ENCODE measurements at regions not wholly inside any gene's neighbourhood (a gene's known extent, or its start where the extent isn't known, plus 50 kb on each side); places are given as distances from the start of the nearest gene placed in this dataset.
"Not testable (repeated sequence)": the region's sequence is repeated elsewhere in the genome, so short reads cannot be mapped to it uniquely, and the experiment has no call there.

GRCh38 chr14:23694949-23695663 is 58.9 kb downstream of the DHRS2 start:
- DNase-seq: peak; percentile 87

DNA sequence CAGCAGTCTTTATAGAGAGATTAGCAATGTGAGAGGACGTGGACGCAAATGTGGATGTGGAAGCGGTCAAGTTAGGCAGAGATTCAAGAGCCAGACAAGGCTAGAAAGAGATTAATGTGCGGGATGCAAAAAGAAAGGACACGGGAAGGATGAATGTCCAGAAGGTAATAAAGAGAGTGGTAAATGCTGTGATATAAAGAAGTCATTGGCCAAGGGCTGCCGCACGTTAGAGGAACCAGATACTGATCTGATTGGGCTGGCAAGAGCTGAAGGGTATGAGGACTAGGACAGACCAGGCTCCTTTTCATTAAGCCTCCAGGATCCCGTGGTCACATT is 59.5 kb downstream of the DHRS2 start:
- no peak for DNase-seq

- no peak for DNase-seq
Observed at GRCh38 chr14:23696701-23697239, 60.6 kb downstream of the DHRS2 start.

GRCh38 chr14:23697680-23698079 is 61.5 kb downstream of the DHRS2 start:
- DNase-seq: no peak

DNA sequence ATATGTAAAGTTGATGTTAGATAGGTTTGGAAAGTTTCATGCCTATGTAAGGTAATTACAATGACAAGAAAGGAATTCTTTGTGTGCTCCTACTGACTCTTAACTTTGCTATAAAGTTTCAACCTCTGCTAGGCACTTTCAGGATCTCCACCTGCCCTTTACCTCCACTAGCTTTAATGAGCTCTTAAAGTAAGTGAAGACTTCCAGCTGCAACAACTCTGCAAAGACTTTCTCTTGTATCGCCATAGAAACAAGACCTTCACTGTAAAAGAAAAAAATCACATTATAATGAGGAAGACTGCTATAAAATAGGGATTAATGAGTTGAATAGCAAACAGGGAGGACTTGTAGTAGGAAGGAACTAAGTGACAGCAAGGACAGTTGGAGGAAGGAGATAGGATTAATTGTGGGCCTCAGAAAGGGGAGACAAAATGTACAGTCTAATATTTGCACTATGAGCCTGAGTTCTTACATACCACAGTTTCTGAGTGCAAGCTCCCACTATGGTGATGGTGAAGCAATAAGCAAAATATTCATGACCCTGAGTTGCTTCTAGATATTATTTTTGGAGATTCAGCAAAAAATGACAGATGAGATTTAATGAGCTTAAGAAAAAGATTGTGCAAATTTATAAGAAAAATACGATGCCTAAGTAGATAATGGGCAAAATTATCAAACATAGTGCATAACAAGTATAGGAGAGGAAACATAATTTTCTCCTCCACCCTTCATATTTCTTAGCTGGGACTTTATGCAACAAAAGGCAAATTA is 66.7 kb downstream of the DHRS2 start:
- DNase-seq: no peak

DNA sequence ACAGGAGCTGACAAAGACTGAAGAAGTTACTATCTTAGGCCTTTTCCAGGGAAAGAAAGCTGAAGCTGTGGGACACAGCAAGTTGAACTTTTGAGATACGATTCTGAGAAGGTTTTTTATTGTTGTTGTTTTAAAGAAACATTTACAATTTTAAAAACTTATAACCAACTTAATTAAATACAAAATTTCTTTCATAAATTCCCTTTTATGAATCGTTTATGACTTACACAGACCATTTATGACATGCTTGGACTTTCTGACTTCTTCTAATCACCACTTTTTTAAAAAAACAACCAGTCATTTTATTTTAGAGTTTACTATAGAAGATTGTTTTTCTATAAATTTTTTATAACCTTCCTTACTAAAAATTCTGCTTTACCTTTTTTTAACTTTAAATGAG is 68.7 kb downstream of the DHRS2 start:
- DNase-seq: peak; percentile 26

DNA sequence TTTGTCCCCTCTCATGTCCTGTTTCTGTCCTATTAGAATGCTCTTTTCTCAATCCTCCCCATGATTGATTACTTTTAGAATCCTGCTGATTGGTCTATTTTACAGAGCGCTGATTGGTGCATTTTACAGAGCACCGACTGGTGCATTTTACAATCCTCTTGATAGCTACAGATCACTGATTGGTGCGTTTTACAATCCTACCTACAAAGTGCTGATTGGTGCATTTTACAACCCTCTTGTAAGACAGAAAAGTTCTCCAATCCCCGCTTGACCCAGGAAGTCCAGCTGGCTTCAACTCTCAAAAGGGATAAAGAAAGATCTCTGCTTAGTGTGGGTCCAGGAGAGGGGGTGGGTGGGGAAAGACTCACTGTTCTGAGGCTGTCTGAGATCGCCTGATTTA is 71.3 kb downstream of the DHRS2 start:
- DNase-seq: no peak

DNA sequence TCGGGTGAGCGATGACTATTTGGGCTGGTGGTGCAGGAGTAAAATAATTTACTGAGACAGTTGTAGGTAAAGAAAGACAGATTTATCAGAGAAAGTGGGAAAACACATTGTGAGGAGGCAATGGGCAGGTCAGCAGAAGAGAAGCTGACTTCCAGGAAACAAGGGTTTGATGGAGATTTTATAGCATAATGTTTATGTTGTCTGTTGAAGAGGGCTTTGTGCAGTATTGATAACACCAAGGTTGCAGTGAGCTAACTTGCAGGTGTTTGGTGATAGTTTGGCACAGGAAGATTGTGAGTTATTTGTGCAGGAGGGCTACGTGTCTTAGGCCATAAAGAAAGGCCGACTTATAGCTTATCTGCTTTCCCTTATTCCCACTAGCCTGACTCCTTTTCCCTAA is 72.2 kb downstream of the DHRS2 start:
- DNase-seq: no peak

GRCh38 chr14:23709923-23710322 is 73.8 kb downstream of the DHRS2 start:
- no peak for DNase-seq

DNA sequence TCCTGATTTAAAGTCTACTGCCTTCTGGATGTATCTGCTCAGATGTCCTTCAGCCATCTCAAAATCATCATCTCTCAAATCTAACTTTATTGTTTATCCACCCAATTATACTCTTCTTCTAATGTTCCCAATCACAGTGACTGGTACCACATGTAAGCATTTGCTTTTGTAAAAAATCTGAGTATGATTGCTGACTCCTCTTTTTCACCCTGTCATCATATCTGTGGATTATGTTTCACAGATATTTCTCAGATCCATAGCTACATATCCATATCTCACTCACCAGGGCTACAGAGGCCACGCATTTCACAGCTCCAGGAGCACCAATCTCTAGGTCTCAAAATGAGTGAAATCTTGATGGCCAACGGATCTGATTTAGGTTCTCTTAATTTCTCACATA is 76.1 kb downstream of the DHRS2 start:
- no peak for DNase-seq

DNA sequence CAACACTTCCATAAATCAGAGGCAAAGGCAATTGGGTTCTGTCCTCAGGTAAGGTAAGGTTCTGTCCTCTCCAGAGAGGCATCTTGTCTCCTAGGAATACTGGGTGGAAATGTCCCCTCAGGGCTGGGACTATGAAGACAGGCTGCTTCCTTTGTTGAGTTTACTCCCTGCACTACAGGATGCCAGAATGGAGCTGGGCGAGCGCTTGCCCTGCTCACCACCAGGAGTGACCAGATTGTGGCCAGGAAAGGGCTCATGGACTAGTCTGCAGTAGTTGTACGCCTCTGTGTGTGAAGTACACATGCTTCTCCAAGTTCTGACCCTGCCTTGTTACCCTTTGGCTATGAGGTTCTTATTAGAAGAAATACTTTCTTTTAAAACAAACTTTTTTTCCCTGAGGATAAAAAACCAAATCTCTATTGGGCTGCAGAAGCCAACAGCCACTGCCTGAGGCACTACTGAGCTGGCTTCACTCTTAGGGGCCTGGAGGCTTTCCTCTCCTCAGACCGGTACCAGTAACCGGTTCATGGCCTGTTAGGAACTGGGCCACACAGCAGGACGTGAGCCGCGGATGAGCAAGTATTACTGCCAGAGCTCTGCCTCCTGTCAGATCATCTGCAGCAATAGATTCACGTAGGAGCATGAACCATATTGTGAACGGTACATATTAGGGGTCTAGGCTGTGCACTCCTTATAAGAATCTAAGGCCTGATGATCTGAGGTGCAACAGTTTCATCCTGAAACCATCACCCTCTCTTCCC is 83.2 kb downstream of the DHRS2 start:
- no peak for DNase-seq

- DNase-seq: no peak
Observed at GRCh38 chr14:23722675-23723074, 86.5 kb downstream of the DHRS2 start.

DNA sequence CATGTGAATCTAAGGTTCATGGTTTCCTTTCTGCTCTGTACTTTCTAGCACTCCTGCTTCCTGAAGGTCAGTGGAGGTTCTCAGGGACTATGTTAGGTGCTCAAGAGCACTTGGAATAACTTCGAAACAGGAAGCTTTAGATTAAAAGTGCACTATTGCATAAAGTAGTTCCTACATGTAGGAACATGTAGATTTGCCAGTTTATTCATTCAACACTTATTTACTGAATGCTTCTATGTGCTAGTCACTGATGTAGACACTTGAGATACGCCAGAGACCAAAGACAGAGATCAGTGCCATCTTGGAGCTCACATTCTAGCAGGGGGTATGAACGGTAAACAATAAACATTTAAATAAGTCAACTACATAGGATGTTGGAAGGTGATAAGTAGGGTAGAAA is 87.7 kb downstream of the DHRS2 start:
- DNase-seq: no peak

DNA sequence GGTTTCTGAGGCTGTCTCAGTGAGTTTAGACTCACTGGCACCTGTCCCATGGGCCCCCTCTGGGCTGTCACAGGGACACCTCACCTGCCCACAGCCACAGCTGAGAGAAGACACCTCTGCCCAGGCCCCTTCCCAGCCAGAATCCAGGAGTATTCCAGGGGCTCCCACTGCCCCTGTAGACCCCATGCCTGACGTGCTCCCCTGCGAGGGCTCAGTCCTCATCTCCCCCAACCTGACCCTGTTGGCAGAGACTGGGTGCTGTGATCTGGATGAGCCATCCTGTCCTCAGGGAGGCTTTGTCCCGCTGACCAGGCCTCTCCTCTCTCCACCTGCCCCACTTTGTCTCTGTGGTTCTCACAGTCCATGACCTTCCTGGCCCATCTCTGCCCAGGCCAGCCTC is 89.4 kb downstream of the DHRS2 start:
- no peak for DNase-seq

DNA sequence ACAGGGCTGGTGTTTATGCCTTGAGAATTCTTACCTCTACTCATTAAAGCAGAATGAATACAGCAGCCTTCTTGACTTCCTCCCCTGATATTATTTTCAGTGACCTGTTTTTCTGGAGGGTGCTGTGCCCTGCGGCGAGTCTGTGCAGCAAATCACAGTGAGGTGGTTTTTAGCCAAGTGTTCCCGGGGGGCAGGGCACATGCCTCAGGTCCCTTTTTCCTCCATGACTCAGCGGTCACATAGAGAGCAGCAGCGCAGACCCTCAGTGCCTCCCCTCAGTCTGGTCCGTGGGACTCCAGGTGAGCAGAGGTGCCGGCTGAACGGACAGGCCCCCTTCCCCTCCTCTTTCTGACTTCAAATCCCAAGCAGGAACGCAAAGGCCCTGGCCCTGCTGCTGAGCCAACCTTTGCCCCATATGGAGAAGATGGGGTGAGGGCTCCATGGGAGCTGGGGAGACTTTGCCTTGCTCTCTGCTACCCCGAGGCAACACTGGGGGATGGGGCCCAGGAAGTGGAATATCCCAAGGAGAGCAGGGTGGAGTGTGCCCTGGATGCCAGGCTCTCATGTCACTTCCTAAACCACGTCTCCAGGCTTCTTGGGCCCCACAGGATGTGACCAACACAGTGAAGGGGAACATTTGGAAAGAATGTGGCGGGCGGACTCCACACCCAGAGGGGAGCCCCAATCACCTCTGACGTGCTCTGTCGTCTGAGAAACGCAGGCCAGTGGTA is 90.0 kb downstream of the DHRS2 start:
- no peak for DNase-seq

DNA sequence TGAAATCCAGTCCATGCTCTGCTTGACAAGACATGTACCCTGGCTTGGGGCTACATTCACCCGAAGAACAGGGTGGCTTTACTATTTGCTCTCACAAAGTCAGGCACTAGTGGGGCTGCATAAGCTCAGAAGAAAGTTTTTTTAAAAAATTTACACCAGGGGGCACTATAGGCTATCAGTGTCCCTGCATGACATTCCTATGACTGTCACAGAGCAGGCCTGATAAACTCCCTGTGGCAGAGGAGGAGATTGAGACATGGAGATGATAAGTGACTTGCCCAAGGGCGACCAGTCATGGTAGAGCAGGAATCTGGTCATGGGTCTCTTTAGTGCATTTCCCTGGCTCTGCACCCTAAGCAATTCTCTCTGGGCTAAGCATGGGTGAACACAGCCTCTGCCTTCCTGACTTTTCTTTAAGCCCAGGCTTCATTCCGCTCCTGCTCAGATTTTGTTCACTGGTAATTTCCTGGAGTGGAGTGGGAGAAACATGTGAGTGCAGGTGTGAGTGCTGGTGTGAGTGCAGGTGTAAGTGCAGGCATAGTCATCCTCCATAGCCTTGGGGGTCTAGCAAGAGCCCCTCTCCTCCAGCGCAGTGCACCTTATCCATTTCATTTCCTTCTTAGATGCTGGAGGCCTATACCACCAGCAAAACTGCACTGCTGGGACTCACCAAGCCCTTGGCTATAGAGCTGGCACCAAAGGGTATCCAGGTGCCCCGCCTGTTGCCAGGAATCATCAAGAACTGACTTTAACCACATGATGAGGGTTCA is 91.6 kb downstream of the DHRS2 start:
- peak; percentile 64 for DNase-seq

DNA sequence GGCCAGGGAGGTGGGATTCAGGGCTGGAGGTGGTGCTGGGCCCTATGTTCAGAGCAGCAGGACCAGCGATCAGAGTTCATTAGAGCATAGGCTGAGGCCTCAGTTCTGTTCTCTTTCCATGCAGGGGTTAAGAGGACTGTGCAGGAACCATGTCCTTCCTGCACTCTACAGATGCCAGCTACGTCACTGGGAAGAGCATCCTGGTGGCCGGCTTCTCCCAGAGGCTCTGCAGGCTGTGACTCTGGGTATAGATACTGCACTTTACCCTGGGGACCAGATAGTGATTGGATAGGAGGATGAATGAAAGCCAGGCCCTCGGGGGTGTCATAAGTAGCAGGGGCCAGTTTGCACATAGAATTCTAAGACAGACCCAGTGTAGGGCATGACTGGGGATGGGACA is 92.6 kb downstream of the DHRS2 start:
- DNase-seq: no peak

DNA sequence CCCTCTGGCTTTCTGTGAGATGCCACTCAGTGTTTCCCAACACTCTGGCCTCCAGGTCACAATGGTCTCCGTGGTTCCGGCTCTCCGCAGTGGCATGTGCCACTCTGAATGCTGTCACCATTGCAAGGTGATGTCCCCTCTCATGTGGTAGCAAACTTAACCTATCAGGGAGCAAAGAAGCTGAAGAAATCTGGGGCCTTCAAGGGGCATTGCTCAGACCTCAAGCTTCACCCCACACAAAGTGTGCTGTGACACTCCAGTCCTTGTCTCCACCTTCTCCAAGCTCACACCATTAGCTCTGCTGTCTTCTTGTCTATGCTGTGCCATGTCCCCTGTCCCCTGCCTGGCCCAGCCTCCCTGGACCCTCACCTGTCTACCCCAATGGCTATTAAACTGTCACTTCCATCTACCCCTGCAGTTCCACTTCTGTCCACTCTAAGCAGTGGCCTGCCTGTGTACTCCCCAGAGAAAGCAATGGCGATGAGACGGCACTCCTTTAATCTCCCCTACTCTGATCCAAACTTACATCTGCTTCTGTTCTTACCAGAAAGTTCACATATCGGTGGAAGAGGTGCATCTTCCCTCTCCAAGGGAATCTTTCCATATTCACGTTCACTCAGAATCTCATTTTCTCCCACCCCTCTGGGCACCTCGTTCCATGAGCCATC is 93.7 kb downstream of the DHRS2 start:
- DNase-seq: peak; percentile 23

DNA sequence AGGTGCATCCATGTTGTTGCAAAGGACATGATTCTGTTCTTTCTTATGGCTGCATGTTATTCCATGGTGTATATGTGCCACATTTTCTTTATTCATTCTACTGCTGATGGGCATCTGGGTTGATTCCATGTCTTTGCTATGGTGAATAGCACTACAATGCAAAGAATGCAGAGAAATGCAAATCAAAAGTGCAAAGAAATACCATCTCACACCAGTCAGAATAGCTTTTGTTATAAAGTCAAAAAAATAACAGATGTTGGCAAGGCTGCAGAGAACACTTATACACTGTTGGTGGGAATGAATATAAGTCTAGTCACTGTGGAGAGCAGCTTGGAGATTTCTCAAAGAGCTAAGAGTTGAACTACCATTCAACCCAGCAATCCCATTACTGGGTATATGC is 99.2 kb downstream of the DHRS2 start:
- no peak for DNase-seq

DNA sequence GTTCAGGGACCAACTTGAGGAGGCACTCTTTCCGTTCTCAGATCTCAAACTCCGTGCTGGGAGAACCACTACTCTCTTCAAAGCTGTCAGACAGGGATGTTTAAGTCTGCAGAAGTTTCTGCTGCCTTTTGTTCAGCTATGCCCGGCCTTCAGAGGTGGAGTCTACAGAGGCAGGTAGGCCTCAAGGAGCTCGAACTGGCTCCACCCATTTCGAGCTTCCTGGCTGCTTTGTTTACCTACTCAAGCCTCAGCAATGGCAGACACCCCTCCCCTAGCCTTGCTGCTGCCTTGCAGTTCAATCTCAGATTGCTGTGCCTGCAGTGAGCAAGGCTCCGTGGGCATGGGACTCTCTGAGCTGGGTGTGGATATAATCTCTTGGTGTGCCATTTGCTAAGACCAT is 108.2 kb downstream of the DHRS2 start:
- DNase-seq: not testable (repeated sequence)

- peak; percentile 25 for DNase-seq
Observed at GRCh38 chr14:23750357-23750756, 114.2 kb downstream of the DHRS2 start.

DNA sequence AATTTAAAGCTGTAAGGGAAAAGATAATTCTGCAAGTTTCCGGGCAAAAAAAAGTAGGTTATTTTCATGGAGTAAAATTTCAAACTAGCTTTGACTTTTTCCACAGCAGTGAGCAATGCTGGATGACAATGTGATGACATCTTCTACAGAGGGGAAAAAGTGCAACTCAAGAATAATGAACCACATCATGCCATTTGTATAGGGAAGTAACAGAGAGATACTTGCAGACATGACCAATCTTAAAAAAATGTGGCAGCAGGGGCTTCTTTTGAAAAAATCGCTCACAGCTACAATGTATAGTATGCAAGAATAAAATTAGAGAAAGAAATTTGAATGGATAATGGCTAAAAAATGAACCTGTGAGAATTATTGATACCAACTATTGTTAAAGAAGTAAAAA is 115.5 kb downstream of the DHRS2 start:
- no peak for DNase-seq
